K562 (cell line): ENCODE measurements at regions not wholly inside any gene's neighbourhood (a gene's known extent, or its start where the extent isn't known, plus 50 kb on each side); places are given as distances from the start of the nearest gene placed in this dataset.
A peak's percentile ranks its signal among the peaks of the same experiment; 100 is the strongest.

ENCODE experiments used
- DACH1 ChIP-seq: fragments of 450-650 bp; IDR thresholded peaks from 2 replicates; pipeline ENCODE4 v1.6.1; 2018; ENCODE audit not compliant: partially characterized antibody
- GATAD2B ChIP-seq: fragments of 450-650 bp; IDR thresholded peaks from 2 replicates; pipeline ENCODE4 v1.6.1; 2017; ENCODE audit warnings: mild to moderate bottlenecking, borderline replicate concordance
- HDAC2 ChIP-seq: fragments of 450-650 bp; IDR thresholded peaks from 2 replicates; pipeline ENCODE4 v1.6.1; 2016; ENCODE audit warnings: mild to moderate bottlenecking
- KDM5B ChIP-seq: fragments of 200-600 bp; sonication (generic); IDR thresholded peaks from 2 replicates; pipeline ENCODE4 v1.6.1; 2012; ENCODE audit warnings: low read depth, mild to moderate bottlenecking, moderate library complexity, low read length, control low read depth, inconsistent platforms; ENCODE audit not compliant: insufficient replicate concordance
- MYNN ChIP-seq, 2 experiments: sonication (generic); formaldehyde crosslinking in 1 of 2; IDR thresholded peaks; 2 replicates each; pipeline versions ENCODE4 v1.5.0 to v1.6.1; 2016 to 2020; ENCODE audit warnings: antibody characterized with exemption in 1 of 2, missing genetic modification reagents in 1 of 2
- NCOA2 ChIP-seq, 2 experiments: fragments of 450-650 bp; IDR thresholded peaks; 2 replicates each; pipeline ENCODE4 v1.6.1; 2018; ENCODE audit warnings: mild to moderate bottlenecking in 2 of 2, moderate library complexity in 1 of 2; ENCODE audit not compliant: partially characterized antibody in 2 of 2
- POLR2H ChIP-seq: IDR thresholded peaks from 2 replicates; pipeline ENCODE4 v1.6.1; 2016; ENCODE audit warnings: missing genetic modification characterization, low read depth, mild to moderate bottlenecking, control low read depth, missing compliant biosample characterization, moderate library complexity
- YBX1 ChIP-seq: fragments of 450-650 bp; IDR thresholded peaks from 2 replicates; pipeline ENCODE4 v1.7.1; 2016; ENCODE audit warnings: mild to moderate bottlenecking
- ZNF384 ChIP-seq: IDR thresholded peaks from 2 replicates; pipeline ENCODE4 v1.6.1; 2012; ENCODE audit warnings: low read depth, low read length, improper control_type of control experiment
- TF ChIP-seq, protein P1 (sequence below): fragments of 450-650 bp; IDR thresholded peaks from 2 replicates; pipeline ENCODE4 v1.6.1; 2016; ENCODE audit warnings: low read depth, mild to moderate bottlenecking, moderate library complexity
- TF ChIP-seq, protein P2 (sequence below): fragments of 450-650 bp; formaldehyde crosslinking; IDR thresholded peaks from 2 replicates; pipeline ENCODE4 v1.4.0; 2022; ENCODE audit warnings: missing genetic modification characterization
- TF ChIP-seq, protein P3 (sequence below): fragments of 250-450 bp; sonication (Bioruptor Pico); IDR thresholded peaks from 2 replicates; pipeline ENCODE4 v1.4.0; 2020; ENCODE audit warnings: mild to moderate bottlenecking, moderate library complexity, borderline replicate concordance
- TF ChIP-seq, protein P4 (sequence below): fragments of 450-650 bp; formaldehyde crosslinking; IDR thresholded peaks from 2 replicates; pipeline ENCODE4 v1.4.0; 2020; ENCODE audit warnings: mild to moderate bottlenecking, moderate library complexity
- TF ChIP-seq, protein P5 (sequence below): fragments of 450-650 bp; IDR thresholded peaks from 2 replicates; pipeline ENCODE4 v1.7.1; 2018; ENCODE audit warnings: mild to moderate bottlenecking, low read depth; ENCODE audit not compliant: partially characterized antibody
- TF ChIP-seq, protein P6 (sequence below): fragments of 250-450 bp; sonication (Bioruptor Pico); IDR thresholded peaks from 2 replicates; pipeline ENCODE4 v1.6.1; 2021; ENCODE audit warnings: mild to moderate bottlenecking
- TF ChIP-seq, protein P7 (sequence below): fragments of 450-650 bp; formaldehyde crosslinking; IDR thresholded peaks from 2 replicates; pipeline ENCODE4 v1.4.0; 2020; ENCODE audit warnings: mild to moderate bottlenecking, moderate library complexity

DNA sequence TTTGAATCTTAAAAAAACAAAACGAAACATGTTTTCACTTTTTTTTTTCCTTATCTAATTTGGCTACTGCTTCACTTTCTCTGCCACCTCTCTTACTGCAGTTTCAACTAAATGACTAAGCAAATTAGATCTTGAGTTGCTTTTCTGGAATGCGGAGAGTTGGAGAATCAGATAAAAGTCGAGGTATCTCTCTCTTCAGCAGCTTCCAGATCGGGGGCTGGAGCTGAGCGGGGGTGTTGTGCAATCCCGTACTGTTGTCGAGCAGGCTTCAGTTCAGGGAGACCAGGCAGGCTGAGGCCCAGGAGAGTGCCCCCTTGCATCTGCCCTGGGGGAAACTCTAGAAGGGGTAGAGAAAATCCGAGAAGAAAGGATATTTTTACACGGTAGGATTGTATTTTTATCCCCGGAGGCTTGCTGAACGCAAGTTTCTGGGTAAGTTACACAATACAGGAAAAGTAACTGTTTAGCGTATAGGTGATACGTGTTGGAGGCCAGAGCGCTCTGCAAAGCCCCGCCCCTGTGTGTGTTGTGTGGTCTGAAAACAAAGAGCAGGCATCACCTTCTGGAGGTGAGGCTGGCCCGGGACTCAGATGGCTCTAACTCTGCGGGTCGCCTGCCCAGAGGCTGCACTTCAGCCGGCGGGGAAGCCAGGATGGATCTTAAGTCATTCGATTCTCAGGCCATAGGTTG, 116.6 kb downstream of the KLF6 start (continued):
- TF ChIP-seq YBX1 (peak; percentile 80; the same call in 1 of the 2 replicates), DACH1 (peak; percentile 57), HDAC2 (peak; percentile 77), KDM5B (no peak), GATAD2B (peak; percentile 92; the same call in 1 of the 2 replicates), POLR2H (0 out of 2 replicates have a peak, but pooled peaks have one; percentile 62), NCOA2 (IDR thresholded peaks at IDR 0.05; ENCODE audit: partially characterized antibody in 2 of 2) (no peak), MYNN (IDR thresholded peaks at IDR 0.05) (peak; percentile 66), MYNN (CRISPR knock-in tag; IDR thresholded peaks at IDR 0.05) (no peak), ZNF384 (peak; percentile 87)
- TF ChIP-seq, protein P1, sequence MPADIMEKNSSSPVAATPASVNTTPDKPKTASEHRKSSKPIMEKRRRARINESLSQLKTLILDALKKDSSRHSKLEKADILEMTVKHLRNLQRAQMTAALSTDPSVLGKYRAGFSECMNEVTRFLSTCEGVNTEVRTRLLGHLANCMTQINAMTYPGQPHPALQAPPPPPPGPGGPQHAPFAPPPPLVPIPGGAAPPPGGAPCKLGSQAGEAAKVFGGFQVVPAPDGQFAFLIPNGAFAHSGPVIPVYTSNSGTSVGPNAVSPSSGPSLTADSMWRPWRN: no peak
- TF ChIP-seq, protein P2, sequence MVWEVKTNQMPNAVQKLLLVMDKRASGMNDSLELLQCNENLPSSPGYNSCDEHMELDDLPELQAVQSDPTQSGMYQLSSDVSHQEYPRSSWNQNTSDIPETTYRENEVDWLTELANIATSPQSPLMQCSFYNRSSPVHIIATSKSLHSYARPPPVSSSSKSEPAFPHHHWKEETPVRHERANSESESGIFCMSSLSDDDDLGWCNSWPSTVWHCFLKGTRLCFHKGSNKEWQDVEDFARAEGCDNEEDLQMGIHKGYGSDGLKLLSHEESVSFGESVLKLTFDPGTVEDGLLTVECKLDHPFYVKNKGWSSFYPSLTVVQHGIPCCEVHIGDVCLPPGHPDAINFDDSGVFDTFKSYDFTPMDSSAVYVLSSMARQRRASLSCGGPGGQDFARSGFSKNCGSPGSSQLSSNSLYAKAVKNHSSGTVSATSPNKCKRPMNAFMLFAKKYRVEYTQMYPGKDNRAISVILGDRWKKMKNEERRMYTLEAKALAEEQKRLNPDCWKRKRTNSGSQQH: no peak
- TF ChIP-seq, protein P3, sequence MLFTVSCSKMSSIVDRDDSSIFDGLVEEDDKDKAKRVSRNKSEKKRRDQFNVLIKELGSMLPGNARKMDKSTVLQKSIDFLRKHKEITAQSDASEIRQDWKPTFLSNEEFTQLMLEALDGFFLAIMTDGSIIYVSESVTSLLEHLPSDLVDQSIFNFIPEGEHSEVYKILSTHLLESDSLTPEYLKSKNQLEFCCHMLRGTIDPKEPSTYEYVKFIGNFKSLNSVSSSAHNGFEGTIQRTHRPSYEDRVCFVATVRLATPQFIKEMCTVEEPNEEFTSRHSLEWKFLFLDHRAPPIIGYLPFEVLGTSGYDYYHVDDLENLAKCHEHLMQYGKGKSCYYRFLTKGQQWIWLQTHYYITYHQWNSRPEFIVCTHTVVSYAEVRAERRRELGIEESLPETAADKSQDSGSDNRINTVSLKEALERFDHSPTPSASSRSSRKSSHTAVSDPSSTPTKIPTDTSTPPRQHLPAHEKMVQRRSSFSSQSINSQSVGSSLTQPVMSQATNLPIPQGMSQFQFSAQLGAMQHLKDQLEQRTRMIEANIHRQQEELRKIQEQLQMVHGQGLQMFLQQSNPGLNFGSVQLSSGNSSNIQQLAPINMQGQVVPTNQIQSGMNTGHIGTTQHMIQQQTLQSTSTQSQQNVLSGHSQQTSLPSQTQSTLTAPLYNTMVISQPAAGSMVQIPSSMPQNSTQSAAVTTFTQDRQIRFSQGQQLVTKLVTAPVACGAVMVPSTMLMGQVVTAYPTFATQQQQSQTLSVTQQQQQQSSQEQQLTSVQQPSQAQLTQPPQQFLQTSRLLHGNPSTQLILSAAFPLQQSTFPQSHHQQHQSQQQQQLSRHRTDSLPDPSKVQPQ: no peak
- TF ChIP-seq, protein P4, sequence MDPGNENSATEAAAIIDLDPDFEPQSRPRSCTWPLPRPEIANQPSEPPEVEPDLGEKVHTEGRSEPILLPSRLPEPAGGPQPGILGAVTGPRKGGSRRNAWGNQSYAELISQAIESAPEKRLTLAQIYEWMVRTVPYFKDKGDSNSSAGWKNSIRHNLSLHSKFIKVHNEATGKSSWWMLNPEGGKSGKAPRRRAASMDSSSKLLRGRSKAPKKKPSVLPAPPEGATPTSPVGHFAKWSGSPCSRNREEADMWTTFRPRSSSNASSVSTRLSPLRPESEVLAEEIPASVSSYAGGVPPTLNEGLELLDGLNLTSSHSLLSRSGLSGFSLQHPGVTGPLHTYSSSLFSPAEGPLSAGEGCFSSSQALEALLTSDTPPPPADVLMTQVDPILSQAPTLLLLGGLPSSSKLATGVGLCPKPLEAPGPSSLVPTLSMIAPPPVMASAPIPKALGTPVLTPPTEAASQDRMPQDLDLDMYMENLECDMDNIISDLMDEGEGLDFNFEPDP (CRISPR knock-in tag): no peak
- TF ChIP-seq, protein P5, sequence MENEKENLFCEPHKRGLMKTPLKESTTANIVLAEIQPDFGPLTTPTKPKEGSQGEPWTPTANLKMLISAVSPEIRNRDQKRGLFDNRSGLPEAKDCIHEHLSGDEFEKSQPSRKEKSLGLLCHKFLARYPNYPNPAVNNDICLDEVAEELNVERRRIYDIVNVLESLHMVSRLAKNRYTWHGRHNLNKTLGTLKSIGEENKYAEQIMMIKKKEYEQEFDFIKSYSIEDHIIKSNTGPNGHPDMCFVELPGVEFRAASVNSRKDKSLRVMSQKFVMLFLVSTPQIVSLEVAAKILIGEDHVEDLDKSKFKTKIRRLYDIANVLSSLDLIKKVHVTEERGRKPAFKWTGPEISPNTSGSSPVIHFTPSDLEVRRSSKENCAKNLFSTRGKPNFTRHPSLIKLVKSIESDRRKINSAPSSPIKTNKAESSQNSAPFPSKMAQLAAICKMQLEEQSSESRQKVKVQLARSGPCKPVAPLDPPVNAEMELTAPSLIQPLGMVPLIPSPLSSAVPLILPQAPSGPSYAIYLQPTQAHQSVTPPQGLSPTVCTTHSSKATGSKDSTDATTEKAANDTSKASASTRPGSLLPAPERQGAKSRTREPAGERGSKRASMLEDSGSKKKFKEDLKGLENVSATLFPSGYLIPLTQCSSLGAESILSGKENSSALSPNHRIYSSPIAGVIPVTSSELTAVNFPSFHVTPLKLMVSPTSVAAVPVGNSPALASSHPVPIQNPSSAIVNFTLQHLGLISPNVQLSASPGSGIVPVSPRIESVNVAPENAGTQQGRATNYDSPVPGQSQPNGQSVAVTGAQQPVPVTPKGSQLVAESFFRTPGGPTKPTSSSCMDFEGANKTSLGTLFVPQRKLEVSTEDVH: peak; percentile 55
- TF ChIP-seq, protein P6, sequence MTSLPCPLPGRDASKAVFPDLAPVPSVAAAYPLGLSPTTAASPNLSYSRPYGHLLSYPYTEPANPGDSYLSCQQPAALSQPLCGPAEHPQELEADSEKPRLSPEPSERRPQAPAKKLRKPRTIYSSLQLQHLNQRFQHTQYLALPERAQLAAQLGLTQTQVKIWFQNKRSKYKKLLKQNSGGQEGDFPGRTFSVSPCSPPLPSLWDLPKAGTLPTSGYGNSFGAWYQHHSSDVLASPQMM: no peak
- TF ChIP-seq, protein P7, sequence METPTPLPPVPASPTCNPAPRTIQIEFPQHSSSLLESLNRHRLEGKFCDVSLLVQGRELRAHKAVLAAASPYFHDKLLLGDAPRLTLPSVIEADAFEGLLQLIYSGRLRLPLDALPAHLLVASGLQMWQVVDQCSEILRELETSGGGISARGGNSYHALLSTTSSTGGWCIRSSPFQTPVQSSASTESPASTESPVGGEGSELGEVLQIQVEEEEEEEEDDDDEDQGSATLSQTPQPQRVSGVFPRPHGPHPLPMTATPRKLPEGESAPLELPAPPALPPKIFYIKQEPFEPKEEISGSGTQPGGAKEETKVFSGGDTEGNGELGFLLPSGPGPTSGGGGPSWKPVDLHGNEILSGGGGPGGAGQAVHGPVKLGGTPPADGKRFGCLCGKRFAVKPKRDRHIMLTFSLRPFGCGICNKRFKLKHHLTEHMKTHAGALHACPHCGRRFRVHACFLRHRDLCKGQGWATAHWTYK (CRISPR knock-in tag): no peak
